LHCN-M2 (cell line): ENCODE measurements at regions not wholly inside any gene's neighbourhood (a gene's known extent, or its start where the extent isn't known, plus 50 kb on each side); places are given as distances from the start of the nearest gene placed in this dataset.

Source experiments
- DNase-seq: peaks from one replicate; pipeline ENCODE4 v3.0.0-alpha.2; 2012; ENCODE audit warnings: low read depth

- DNase-seq = no peak
Measured at GRCh38 chr14:61941421-61942150, 179.4 kb downstream of the SNAPC1 start.

GRCh38 chr14:61948376-61948775 is 186.2 kb downstream of the SNAPC1 start:
- DNase-seq = no peak

GRCh38 chr14:61950340-61950739 is 188.1 kb downstream of the SNAPC1 start:
- no peak for DNase-seq

GRCh38 chr14:61953602-61954001 is 191.4 kb downstream of the SNAPC1 start:
- no peak for DNase-seq

GRCh38 chr14:61954306-61954705 is 192.1 kb downstream of the SNAPC1 start:
- no peak for DNase-seq

GRCh38 chr14:61956517-61956916 is 194.3 kb downstream of the SNAPC1 start:
- DNase-seq = no peak

GRCh38 chr14:61959348-61959747 is 197.1 kb downstream of the SNAPC1 start:
- no peak for DNase-seq

GRCh38 chr14:61961369-61961768 is 199.1 kb downstream of the SNAPC1 start:
- DNase-seq = no peak

- no peak for DNase-seq
Measured at GRCh38 chr14:61963926-61964325, 201.7 kb downstream of the SNAPC1 start.

GRCh38 chr14:61965030-61965745 is 203.0 kb downstream of the SNAPC1 start:
- peak; percentile 35 for DNase-seq

GRCh38 chr14:61968207-61968606 is 206.0 kb downstream of the SNAPC1 start:
- no peak for DNase-seq

- no peak for DNase-seq
Measured at GRCh38 chr14:61972711-61973110, 210.5 kb downstream of the SNAPC1 start.

- DNase-seq = peak; percentile 24
Measured at GRCh38 chr14:61973981-61974380, 211.8 kb downstream of the SNAPC1 start.

- no peak for DNase-seq
Measured at GRCh38 chr14:61977217-61977616, 215.0 kb downstream of the SNAPC1 start.

GRCh38 chr14:61988240-61988639 is 226.0 kb downstream of the SNAPC1 start:
- no peak for DNase-seq

- no peak for DNase-seq
Measured at GRCh38 chr14:61992139-61992538, 229.9 kb downstream of the SNAPC1 start.

- no peak for DNase-seq
Measured at GRCh38 chr14:61992926-61993325, 230.7 kb downstream of the SNAPC1 start.

- DNase-seq = no peak
Measured at GRCh38 chr14:61994589-61994988, 232.4 kb downstream of the SNAPC1 start.

GRCh38 chr14:61996753-61997152 is 234.5 kb downstream of the SNAPC1 start:
- DNase-seq = no peak

- no peak for DNase-seq
Measured at GRCh38 chr14:61997161-61997560, 234.9 kb downstream of the SNAPC1 start.

- no peak for DNase-seq
Measured at GRCh38 chr14:62001963-62002362, 239.7 kb downstream of the SNAPC1 start.

GRCh38 chr14:62002642-62003041 is 240.4 kb downstream of the SNAPC1 start:
- DNase-seq = no peak

- no peak for DNase-seq
Measured at GRCh38 chr14:62003701-62004100, 241.5 kb downstream of the SNAPC1 start.
